Kidney (tissue), 13 donors: ENCODE measurements at regions not wholly inside any gene's neighbourhood (a gene's known extent, or its start where the extent isn't known, plus 50 kb on each side); places are given as distances from the start of the nearest gene placed in this dataset.

Experiments used
- DNase-seq, 5 donors: peaks; one replicate each; pipeline ENCODE4 v3.0.0-alpha.2; 2013 to 2020
- FAIRE-seq: peaks from 2 replicates; lab custom pipeline; 2012; peaks lifted over from hg19 to GRCh38; lab: Jason Lieb, UNC
- H3K27ac ChIP-seq, 2 donors: one replicate each; pipeline ENCODE4 v1.7.0; 2013; ENCODE audit warnings: low read depth in 2 of 2, low read length in 2 of 2, inconsistent platforms in 1 of 2
- H3K27me3 ChIP-seq: one replicate; pipeline ENCODE4 v1.7.1; 2013; ENCODE audit warnings: low read length, inconsistent platforms; ENCODE audit not compliant: control insufficient read depth, insufficient read depth
- H3K36me3 ChIP-seq, 3 donors: one replicate each; pipeline versions ENCODE4 v1.7.0 to v1.7.1; 2013; ENCODE audit warnings: low read length in 3 of 3, control low read depth in 1 of 3, inconsistent platforms in 1 of 3; ENCODE audit not compliant: insufficient read depth in 3 of 3, control insufficient read depth in 2 of 3
- H3K4me1 ChIP-seq, 3 donors: one replicate each; pipeline versions ENCODE4 v1.7.0 to v1.7.1; 2013; ENCODE audit warnings: low read length in 3 of 3, inconsistent platforms in 1 of 3, low read depth in 1 of 3; ENCODE audit not compliant: control insufficient read depth in 2 of 3, insufficient read depth in 2 of 3
- H3K4me3 ChIP-seq, 3 donors: one replicate each; pipeline versions ENCODE4 v1.7.0 to v1.8.1; 2013; ENCODE audit warnings: low read length in 3 of 3, control low read depth in 1 of 3, inconsistent platforms in 1 of 3
- H3K9ac ChIP-seq, 3 donors: one replicate each; pipeline versions ENCODE4 v1.7.0 to v1.7.1; 2013; ENCODE audit warnings: low read length in 3 of 3, control low read depth in 1 of 3, inconsistent platforms in 1 of 3
- H3K9me3 ChIP-seq, 3 donors: one replicate each; pipeline versions ENCODE4 v1.7.0 to v1.7.1; 2013; ENCODE audit warnings: low read length in 3 of 3, control low read depth in 1 of 3, inconsistent platforms in 1 of 3; ENCODE audit not compliant: control insufficient read depth in 2 of 3, insufficient read depth in 1 of 3
- CTCF ChIP-seq: IDR thresholded peaks from 3 replicates; pipeline ENCODE4 v1.5.1; 2012; ENCODE audit warnings: mild to moderate bottlenecking, moderate library complexity, borderline replicate concordance; ENCODE audit not compliant: insufficient read depth; ENCODE audit errors: extremely low read depth
- intact Hi-C: fragments of 100-400 bp; cut with DNase I; formaldehyde crosslinking; loops from one replicate; pipeline ENCODE4 v1.11.1; 2022
- donor health status: control.
- donor health status: control.
- donor health status: control.
- donor health status: control.
- donor health status: control.
- donor health status: DM: yes; HTN: yes; CAD: no.
- donor health status: Normal renal cell carcinoma (clear cell type).

- FAIRE-seq (no peak), DNase-seq (no peak)
- no peak overlapping the region for H3K9ac ChIP-seq
Observed at GRCh38 chr11:71358963-71359567, 89.1 kb downstream of the DHCR7 start.

GRCh38 chr11:71358122-71358728 is 90.0 kb downstream of the DHCR7 start:
- Histone ChIP-seq H3K27ac (no peak overlapping the region), H3K36me3 (no peaks in the 10 kb centered on the region), H3K9me3 (no peaks in the 10 kb centered on the region), H3K4me1 (no peaks in the 10 kb centered on the region), H3K27me3 (no peaks in the 10 kb centered on the region), H3K4me3 (no peak overlapping the region), H3K9ac (no peak overlapping the region)
- no peak for TF ChIP-seq CTCF
- no peak for DNase-seq
- no peak for FAIRE-seq
- intact Hi-C loops = no loop called here

More at GRCh38 chr11:71358963-71359567, 89.1 kb downstream of the DHCR7 start:
- Histone ChIP-seq H3K36me3 (no peaks in the 10 kb centered on the region), H3K4me1 (no peaks in the 10 kb centered on the region), H3K9me3 (no peaks in the 10 kb centered on the region), H3K27ac (no peak overlapping the region), H3K4me3 (no peak overlapping the region), H3K27me3 (no peaks in the 10 kb centered on the region)
- intact Hi-C loops = no loop called here
- TF ChIP-seq CTCF = no peak

- H3K4me3 ChIP-seq = no peak overlapping the region
- DNase-seq (no peak), FAIRE-seq (no peak)
- no peak overlapping the region for H3K9ac ChIP-seq
- no peaks in the 10 kb centered on the region for H3K4me1 ChIP-seq
- H3K36me3 ChIP-seq = no peaks in the 10 kb centered on the region
- H3K27me3 ChIP-seq = no peaks in the 10 kb centered on the region
- no peaks in the 10 kb centered on the region for H3K9me3 ChIP-seq
- no peak overlapping the region for H3K27ac ChIP-seq
- TF ChIP-seq CTCF = no peak
- intact Hi-C loops = no loop called here
Observed at GRCh38 chr11:71357414-71357813, 90.8 kb downstream of the DHCR7 start.
